ENCODE measurements at regions not wholly inside any gene's neighbourhood (a gene's known extent, or its start where the extent isn't known, plus 50 kb on each side); places are given as distances from the start of the nearest gene placed in this dataset.

- no peaks in the 10 kb centered on the region for H3K79me2 ChIP-seq (ENCODE audit: insufficient read depth, low read length)
- H3K9me3 ChIP-seq (ENCODE audit: low read length), result no peaks in the 10 kb centered on the region
- H3F3A ChIP-seq (ENCODE audit: insufficient read depth, low read length), result no peaks in the 10 kb centered on the region
- no peak overlapping the region for H3K9ac ChIP-seq (ENCODE audit: low read length)
- no peak overlapping the region for H3K4me2 ChIP-seq (ENCODE audit: low read length)
- no peak overlapping the region for H3K27ac ChIP-seq (ENCODE audit: low read depth, low read length, poor library complexity, severe bottlenecking)
- TF ChIP-seq CTCF (IDR thresholded peaks at IDR 0.05; ENCODE audit: low read length) (no peak), EZH2 (IDR thresholded peaks at IDR 0.05; ENCODE audit: borderline replicate concordance, low read length) (no peak)
- no peak overlapping the region for H3K4me3 ChIP-seq (ENCODE audit: low read depth, low read length, poor library complexity, severe bottlenecking)
- H4K20me1 ChIP-seq (ENCODE audit: insufficient read depth, low read length), result no peaks in the 10 kb centered on the region
- no peak overlapping the region for H2AFZ ChIP-seq (ENCODE audit: low read length)
- no peaks in the 10 kb centered on the region for H3K9me2 ChIP-seq (ENCODE audit: low read depth, low read length)
- H3K27me3 ChIP-seq (ENCODE audit: insufficient read depth, low read length), result no peaks in the 10 kb centered on the region
- H3K36me3 ChIP-seq (ENCODE audit: insufficient read depth, low read length), result no peaks in the 10 kb centered on the region
- H3K4me1 ChIP-seq (ENCODE audit: insufficient read depth, low read length, severe bottlenecking), result no peaks in the 10 kb centered on the region
Measured at GRCh38 chr20:57932227-57932864, 222.5 kb upstream of the PMEPA1 start.

GRCh38 chr20:57930351-57930750, 220.5 kb upstream of the PMEPA1 start:
- H3K4me1 ChIP-seq (ENCODE audit: insufficient read depth, low read length, severe bottlenecking), result no peaks in the 10 kb centered on the region
- H3K9me2 ChIP-seq (ENCODE audit: low read depth, low read length), result no peaks in the 10 kb centered on the region
- TF ChIP-seq CTCF (IDR thresholded peaks at IDR 0.05; ENCODE audit: low read length), result no peak
- TF ChIP-seq EZH2 (IDR thresholded peaks at IDR 0.05; ENCODE audit: borderline replicate concordance, low read length), result no peak
- no peaks in the 10 kb centered on the region for H3K27me3 ChIP-seq (ENCODE audit: insufficient read depth, low read length)
- no peaks in the 10 kb centered on the region for H3K9me3 ChIP-seq (ENCODE audit: low read length)
- no peaks in the 10 kb centered on the region for H3K79me2 ChIP-seq (ENCODE audit: insufficient read depth, low read length)
- no peaks in the 10 kb centered on the region for H3F3A ChIP-seq (ENCODE audit: insufficient read depth, low read length)
- H4K20me1 ChIP-seq (ENCODE audit: insufficient read depth, low read length), result no peaks in the 10 kb centered on the region
- no peaks in the 10 kb centered on the region for H3K36me3 ChIP-seq (ENCODE audit: insufficient read depth, low read length)
- H3K9ac ChIP-seq (ENCODE audit: low read length), result no peak overlapping the region
- no peak overlapping the region for H2AFZ ChIP-seq (ENCODE audit: low read length)
- no peak overlapping the region for H3K27ac ChIP-seq (ENCODE audit: low read depth, low read length, poor library complexity, severe bottlenecking)
- H3K4me2 ChIP-seq (ENCODE audit: low read length), result no peak overlapping the region
- H3K4me3 ChIP-seq (ENCODE audit: low read depth, low read length, poor library complexity, severe bottlenecking), result no peak overlapping the region

GRCh38 chr20:57928181-57928967, 218.6 kb upstream of the PMEPA1 start:
- no peaks in the 10 kb centered on the region; the same call in 1 of the 2 replicates for H3K27me3 ChIP-seq (ENCODE audit: insufficient read depth, low read length)
- H3F3A ChIP-seq (ENCODE audit: insufficient read depth, low read length), result no peaks in the 10 kb centered on the region
- no peak overlapping the region for H3K27ac ChIP-seq (ENCODE audit: low read depth, low read length, poor library complexity, severe bottlenecking)
- no peaks in the 10 kb centered on the region for H4K20me1 ChIP-seq (ENCODE audit: insufficient read depth, low read length)
- no peaks in the 10 kb centered on the region for H3K9me3 ChIP-seq (ENCODE audit: low read length)
- H3K36me3 ChIP-seq (ENCODE audit: insufficient read depth, low read length), result no peaks in the 10 kb centered on the region
- no peaks in the 10 kb centered on the region for H3K9me2 ChIP-seq (ENCODE audit: low read depth, low read length)
- no peaks in the 10 kb centered on the region for H3K4me1 ChIP-seq (ENCODE audit: insufficient read depth, low read length, severe bottlenecking)
- H3K9ac ChIP-seq (ENCODE audit: low read length), result no peak overlapping the region
- H2AFZ ChIP-seq (ENCODE audit: low read length), result no peak overlapping the region
- no peak overlapping the region for H3K4me3 ChIP-seq (ENCODE audit: low read depth, low read length, poor library complexity, severe bottlenecking)
- H3K79me2 ChIP-seq (ENCODE audit: insufficient read depth, low read length), result no peaks in the 10 kb centered on the region
- TF ChIP-seq EZH2 (IDR thresholded peaks at IDR 0.05; ENCODE audit: borderline replicate concordance, low read length) (no peak), CTCF (IDR thresholded peaks at IDR 0.05; ENCODE audit: low read length) (no peak)
- H3K4me2 ChIP-seq (ENCODE audit: low read length), result no peak overlapping the region

Measured in OCI-LY1 (cell line).